Gastroesophageal sphincter (tissue), 3 donors: ENCODE measurements at regions not wholly inside any gene's neighbourhood (a gene's known extent, or its start where the extent isn't known, plus 50 kb on each side); places are given as distances from the start of the nearest gene placed in this dataset.

ENCODE experiments used
- EP300 ChIP-seq: sonication (generic); formaldehyde crosslinking; IDR thresholded peaks from one replicate; pipeline ENCODE4 v1.6.1; 2017; ENCODE audit warnings: antibody characterized with exemption, mild to moderate bottlenecking
- POLR2A ChIP-seq, 2 donors: fragments of 450-650 bp; IDR thresholded peaks; one replicate each; pipeline ENCODE4 v1.6.1; 2017; ENCODE audit warnings: antibody characterized with exemption in 2 of 2, mild to moderate bottlenecking in 2 of 2, moderate library complexity in 1 of 2
- TF ChIP-seq, protein P1 (sequence below), 4 experiments: fragments of 200-600 bp in 2 of 4; fragments of 450-650 bp in 2 of 4; sonication (generic) in 1 of 4; IDR thresholded peaks; one replicate each; pipeline ENCODE4 v1.5.1; 2017 to 2019; ENCODE audit warnings: antibody characterized with exemption in 4 of 4, mild to moderate bottlenecking in 2 of 4, moderate library complexity in 2 of 4

DNA sequence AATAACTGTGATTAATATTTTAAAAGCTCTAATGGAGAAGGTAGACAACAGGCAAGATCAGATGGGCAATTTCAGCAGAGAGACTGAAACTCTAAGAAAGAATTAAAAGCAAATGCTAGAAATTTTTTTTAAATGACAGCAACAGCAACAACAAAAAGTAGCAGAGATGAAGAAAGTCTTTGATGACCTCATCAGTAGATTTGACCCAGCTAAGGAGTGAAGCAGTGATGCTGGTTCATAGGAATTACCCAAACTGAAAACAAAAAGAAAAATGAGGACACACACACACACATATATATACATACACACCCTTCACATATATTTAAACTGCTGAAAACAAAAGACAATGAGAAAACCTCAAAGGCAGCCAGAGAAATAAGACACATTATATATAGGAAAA, 197.6 kb upstream of the ARID1B start:
- TF ChIP-seq, protein P1, sequence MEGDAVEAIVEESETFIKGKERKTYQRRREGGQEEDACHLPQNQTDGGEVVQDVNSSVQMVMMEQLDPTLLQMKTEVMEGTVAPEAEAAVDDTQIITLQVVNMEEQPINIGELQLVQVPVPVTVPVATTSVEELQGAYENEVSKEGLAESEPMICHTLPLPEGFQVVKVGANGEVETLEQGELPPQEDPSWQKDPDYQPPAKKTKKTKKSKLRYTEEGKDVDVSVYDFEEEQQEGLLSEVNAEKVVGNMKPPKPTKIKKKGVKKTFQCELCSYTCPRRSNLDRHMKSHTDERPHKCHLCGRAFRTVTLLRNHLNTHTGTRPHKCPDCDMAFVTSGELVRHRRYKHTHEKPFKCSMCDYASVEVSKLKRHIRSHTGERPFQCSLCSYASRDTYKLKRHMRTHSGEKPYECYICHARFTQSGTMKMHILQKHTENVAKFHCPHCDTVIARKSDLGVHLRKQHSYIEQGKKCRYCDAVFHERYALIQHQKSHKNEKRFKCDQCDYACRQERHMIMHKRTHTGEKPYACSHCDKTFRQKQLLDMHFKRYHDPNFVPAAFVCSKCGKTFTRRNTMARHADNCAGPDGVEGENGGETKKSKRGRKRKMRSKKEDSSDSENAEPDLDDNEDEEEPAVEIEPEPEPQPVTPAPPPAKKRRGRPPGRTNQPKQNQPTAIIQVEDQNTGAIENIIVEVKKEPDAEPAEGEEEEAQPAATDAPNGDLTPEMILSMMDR (IDR thresholded peaks at IDR 0.05): no peak
- no peak for TF ChIP-seq POLR2A (IDR thresholded peaks at IDR 0.05)
- no peak for TF ChIP-seq EP300
